NCI-H146 (cell line): ENCODE measurements at regions not wholly inside any gene's neighbourhood (a gene's known extent, or its start where the extent isn't known, plus 50 kb on each side); places are given as distances from the start of the nearest gene placed in this dataset.
A peak's percentile ranks its signal among the peaks of the same experiment; 100 is the strongest.
"Not testable (repeated sequence)": the region's sequence is repeated elsewhere in the genome, so short reads cannot be mapped to it uniquely, and the experiment has no call there.

Experiments used
- DNase-seq: peaks from one replicate; lab custom pipeline; 2025; lab: John Stamatoyannopoulos, UW

- DNase-seq = no peak
Observed at GRCh38 chr6:128736780-128737179, 146.2 kb upstream of the LAMA2 start.

DNA sequence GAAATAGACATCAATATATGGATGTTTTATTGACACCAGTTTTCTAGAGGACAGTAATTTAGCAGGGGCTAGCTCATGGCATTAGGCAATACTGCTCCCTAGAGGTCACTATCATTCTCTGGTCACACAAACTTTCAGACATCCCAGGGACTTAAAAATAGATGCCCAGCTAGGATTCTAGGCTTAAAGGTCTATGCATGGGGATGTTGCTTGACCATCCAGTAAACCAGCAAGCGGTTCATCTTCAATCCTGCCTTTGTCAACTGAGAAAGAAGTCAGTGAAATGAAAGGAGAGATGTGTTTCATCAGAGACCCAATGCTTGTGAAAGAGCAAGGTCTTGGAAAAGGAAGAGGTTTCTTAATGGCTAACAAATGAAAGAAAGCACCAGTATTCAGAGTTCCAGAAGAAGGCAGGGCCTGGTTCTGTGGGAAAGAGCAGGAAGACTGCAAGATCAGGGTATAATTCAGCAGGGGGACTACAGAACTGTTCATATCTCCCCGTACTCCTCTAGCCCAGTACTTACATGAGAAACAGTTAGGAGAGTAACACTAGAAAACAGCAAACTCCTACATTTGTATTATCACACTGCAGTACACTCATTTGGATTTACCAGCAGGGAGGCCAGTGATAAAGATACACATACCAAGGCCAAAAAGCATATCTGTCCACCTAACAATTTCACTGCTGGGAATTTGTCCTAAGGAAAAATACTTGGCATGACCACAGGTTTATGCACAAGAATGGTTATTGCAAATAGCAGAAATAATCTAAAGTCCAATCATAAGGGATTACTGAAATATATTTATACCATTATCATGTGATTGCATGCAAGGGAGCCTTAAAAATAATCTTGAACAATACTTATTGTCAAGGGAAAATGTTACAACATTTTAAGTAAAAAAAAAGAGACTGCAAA lies 151.4 kb upstream of the LAMA2 start:
- peak; percentile 58 for DNase-seq

DNA sequence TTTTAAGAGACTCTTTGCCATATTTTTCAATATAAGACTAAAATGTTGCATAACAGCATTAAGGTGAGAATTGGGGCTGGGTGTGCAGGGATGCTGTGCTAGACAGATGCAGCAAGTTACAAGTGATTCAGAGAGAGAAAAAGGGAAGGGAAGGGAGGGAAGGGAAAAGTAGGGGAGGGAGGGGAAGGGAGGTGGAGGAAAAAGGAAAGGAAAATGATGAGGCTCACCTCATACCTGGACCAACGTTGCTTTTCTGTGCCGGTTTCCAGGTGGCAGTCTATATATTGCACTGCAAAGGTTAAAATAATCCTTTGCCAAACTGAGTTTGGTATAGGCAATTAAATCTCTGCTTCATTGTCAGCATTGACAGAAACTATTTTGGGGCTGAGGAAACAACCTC lies 155.4 kb upstream of the LAMA2 start:
- no peak for DNase-seq

GRCh38 chr6:128725271-128726233 lies 157.4 kb upstream of the LAMA2 start:
- peak; percentile 52 for DNase-seq

DNA sequence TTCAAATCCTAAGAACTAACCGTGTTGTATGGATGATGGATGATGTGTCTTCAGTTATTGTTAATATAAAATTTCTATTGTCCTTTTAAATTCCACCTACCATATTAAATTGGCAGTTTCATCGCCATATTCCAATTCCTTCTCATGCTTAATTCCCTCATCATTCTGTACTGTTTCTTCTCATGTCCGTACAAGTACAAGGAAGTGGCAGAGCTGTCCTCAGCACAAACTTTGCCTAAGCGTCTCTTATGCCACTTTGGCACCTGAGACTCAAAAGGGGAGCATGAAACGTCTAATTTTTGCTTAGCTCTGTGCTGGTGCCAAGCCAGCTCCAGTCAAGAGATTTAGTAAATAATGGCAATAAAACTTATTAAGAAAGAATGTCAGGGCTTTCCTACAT lies 158.2 kb upstream of the LAMA2 start:
- DNase-seq = no peak

GRCh38 chr6:128723667-128724066 lies 159.3 kb upstream of the LAMA2 start:
- no peak for DNase-seq

- DNase-seq = no peak
Observed at GRCh38 chr6:128720891-128721290, 162.0 kb upstream of the LAMA2 start.

- DNase-seq = no peak
Observed at GRCh38 chr6:128719786-128720185, 163.2 kb upstream of the LAMA2 start.

DNA sequence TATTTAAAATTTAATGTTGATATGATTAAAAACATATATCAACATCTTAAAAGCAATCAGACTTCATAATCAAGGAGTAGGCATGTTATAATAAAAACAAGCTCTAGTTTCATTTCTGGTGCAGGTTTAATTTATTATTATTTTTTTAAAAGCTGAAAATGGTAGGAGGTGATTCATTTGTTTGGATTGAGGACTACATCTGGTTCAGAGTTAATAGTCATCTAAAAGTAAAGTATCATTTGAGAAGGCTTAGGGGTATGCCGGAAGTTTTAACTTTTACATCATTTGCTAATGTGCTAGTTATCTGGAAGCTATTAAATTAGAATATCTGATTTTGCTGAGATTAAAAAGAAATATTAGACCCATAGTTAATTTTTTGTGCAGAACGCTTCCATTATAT lies 169.5 kb upstream of the LAMA2 start:
- no peak for DNase-seq

DNA sequence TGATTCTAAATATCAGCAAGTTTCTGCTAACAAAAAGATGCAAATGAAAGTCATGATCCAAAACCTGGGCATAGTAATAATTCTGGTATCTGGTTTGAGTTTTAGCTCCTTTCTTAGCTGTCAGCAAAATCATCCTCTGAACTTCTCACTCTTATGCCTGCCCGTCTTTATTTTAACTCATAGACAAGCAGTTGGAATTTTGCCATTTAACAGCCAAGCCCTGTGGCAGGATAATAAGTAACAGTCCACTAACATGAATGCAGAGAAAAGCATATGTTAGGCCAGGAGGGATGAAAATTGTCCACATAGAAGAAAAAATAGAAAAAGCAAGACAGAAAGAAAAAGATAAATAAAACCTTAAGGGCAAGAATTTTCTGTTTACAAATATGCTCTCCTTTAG lies 170.0 kb upstream of the LAMA2 start:
- DNase-seq = no peak

- DNase-seq = no peak
Observed at GRCh38 chr6:128711149-128711548, 171.8 kb upstream of the LAMA2 start.

DNA sequence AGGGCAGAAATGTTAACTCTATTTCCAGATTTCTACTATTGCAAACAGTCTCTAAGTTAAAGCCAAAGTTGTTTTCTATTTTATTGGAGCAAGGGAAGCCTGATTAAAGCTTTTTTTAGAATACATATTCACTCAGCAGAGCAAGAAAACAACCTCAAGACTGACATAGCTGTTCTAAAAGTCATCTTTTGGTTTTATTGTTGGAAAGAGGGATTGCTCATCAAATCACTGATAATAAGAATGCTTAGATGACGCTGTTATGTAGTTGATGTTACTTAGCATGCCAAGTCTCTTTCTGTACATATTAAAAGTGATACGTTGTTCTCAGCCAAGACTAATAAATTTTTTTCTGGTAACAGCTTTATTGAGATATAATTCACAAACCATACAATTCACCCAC lies 172.6 kb upstream of the LAMA2 start:
- DNase-seq = no peak

- no peak for DNase-seq
Observed at GRCh38 chr6:128704601-128705000, 178.3 kb upstream of the LAMA2 start.

DNA sequence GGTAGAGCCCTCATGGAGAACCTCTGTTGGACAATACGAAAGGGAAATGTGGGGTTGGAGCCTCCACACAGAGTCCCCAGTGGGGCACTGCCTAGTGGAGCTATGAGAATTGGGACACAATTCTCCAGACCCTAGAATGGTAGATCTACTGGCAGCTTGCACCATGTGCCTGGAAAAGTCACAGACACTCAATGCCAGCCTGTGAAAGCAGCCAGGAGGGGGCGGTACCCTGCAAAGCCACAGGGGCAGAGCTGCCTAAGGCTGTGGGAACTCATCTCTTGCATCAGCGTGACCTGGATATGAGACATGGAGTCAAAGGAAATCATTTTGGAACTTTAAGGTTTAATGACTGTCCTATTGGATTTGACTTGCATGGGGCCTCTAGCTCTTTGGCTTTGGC lies 179.1 kb upstream of the LAMA2 start:
- not testable (repeated sequence) for DNase-seq

DNA sequence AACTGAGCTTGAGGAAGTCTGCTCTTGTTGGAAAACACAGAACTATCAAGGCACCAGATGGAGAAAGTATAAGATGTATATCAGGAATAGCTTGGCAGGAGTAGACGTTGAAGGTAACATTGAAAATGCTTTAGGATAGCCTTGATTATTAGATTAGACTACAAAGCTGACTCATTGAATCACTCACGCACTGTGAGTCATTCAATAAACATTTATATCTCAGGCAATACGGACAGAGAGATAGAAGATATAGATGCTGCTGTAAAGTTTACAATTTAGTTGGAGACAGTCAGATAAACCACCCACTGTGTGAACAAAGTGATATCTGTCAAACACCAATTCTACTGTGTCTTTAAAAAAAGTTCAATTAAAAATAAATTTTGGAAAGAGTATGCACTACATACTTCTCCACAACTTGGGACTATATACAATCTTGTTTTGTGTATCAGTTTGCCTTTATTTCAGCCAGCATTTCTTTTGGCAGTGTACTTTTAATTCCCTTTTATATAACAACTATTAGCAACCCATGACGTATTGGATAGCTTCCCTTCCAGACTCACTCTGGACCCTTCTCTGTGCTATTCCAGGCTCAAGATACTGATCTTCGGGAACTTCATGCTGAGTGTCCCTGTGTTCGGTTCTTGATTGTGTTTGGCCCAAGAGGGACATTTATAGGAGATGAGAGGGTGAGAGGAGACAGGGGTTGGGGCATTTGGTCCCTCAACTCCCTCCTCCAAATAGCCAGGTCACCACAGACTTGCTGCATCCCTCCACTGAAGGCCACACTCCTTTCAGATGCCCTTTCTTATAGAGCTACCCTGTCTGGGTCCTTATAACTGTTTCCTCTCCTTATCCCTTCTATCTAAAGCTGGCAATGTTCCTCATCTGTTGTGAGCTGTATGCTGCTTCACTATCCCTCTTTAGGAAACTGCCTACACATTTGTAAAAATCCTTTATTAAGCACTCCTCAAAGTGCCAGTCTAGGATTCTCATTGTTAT lies 176.6 kb upstream of the PTPRK start:
- no peak for DNase-seq

DNA sequence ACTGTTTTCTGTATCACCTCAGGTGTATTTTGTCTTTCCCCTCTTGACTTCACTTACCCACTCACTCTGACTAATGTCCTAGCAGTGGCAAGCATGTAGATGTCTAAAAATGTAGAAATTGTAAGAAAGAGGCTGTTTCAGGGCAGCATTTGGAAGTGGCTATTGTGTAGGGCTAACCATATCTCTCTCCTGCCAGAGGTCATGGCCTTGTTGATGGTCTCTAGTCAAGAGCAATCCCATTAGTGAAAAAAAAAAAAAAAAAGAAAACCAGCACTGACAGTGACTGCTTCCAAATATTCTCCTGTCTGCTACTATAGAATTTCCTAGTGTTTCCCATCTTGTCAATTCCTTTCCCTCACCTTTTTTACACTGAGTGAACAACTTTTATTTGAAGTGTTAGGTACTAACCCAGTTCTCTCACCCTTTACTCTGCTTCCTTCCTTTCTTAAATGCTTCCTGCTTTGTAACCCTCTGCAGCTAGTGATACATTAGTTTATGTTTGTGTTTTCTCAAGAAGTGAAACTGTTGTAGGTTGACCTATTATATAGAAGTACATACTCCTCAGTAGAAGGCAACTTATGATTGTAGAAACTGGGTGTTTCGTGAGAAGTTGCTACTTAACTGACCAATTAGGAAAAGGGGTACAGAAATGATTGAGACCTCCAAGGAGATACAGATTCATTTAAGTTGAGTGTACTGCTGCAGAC lies 174.1 kb upstream of the PTPRK start:
- no peak for DNase-seq

DNA sequence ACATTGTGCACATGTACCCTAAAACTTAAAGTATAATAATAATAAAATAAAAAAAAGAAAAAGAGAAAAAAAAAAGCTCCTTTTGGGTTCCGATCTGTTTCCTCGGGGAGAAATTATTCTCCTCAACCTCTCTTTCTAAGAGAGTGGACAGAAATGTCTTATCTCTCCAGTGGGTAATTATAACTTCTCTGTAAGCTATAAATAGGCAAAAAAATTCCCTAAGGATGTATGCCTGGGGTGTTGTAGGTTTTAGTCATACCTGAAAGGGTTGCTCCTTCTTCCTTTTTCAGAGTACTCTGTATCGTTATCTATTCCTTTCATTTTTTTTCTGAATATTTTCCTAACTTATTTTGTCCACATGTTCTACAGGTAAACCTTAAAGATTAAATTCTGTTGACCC lies 169.7 kb upstream of the PTPRK start:
- DNase-seq = no peak

- no peak for DNase-seq
Observed at GRCh38 chr6:128686084-128686483, 165.7 kb upstream of the PTPRK start.

DNA sequence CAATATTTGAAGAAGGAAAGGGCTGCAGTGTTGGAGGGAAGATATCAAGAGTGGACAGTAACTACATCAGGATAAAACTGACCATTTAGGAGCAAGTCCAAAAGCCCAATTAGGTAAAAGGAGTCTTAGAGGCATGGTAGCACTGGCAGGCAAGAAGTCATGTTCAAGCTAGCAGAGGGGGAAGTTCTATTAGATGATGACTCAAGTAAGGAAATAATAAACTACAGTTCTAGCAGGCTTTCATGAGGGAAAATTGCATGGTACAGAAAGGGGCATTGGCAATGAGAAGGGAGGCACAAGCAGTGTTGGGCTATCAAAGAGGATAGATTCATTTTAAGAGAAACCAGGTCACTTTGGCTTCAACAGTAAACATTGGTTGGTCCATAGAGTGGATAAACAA lies 156.1 kb upstream of the PTPRK start:
- no peak for DNase-seq

- DNase-seq = no peak
Observed at GRCh38 chr6:128672023-128672422, 151.6 kb upstream of the PTPRK start.

DNA sequence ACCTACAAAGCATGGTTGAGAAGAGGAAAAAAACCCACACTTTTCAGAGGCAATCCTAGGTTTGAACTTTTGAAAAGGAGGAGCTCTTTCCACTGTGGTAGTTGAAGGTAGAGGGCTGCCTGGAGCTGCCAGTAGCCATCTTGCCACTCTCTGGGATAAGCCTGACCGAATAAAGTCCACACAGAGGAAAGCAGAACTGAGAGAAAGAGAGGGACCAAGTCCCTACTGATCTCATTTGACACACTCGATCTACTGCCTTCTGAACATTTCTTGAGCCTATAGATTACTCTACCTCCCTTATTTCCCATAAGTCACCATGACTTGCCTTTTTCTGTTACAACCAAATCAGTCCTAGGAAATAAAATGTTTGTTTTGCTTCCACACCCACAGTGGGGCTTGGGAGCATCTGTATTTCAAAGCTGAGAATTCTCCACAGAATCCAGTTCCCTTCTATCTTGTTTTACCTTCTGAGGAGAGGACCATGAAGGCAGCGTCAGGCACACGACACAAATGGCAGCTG lies 147.0 kb upstream of the PTPRK start:
- no peak for DNase-seq
